K562 (cell line): ENCODE measurements at regions not wholly inside any gene's neighbourhood (a gene's known extent, or its start where the extent isn't known, plus 50 kb on each side); places are given as distances from the start of the nearest gene placed in this dataset.

Source experiments
- ATF7 ChIP-seq: fragments of 450-650 bp; IDR thresholded peaks from 2 replicates; pipeline ENCODE4 v1.7.1; 2014; ENCODE audit warnings: mild to moderate bottlenecking, moderate library complexity
- CAMTA2 ChIP-seq: fragments of 250-450 bp; sonication (Bioruptor Pico); conservative IDR thresholded peaks from 2 replicates; pipeline ENCODE4 v1.5.1; 2022
- SMAD4 ChIP-seq: fragments of 250-450 bp; sonication (Bioruptor Pico); conservative IDR thresholded peaks from 2 replicates; pipeline ENCODE4 v1.8.0; 2021; ENCODE audit warnings: inconsistent platforms, mild to moderate bottlenecking, moderate library complexity
- ZBTB8A ChIP-seq: fragments of 450-650 bp; IDR thresholded peaks from 2 replicates; pipeline ENCODE4 v1.6.1; 2018; ENCODE audit warnings: mild to moderate bottlenecking, moderate library complexity; ENCODE audit not compliant: partially characterized antibody
- TF ChIP-seq, protein P1 (sequence below): fragments of 200-600 bp; sonication (generic); IDR thresholded peaks from one replicate; pipeline ENCODE4 v1.6.1; 2012; ENCODE audit warnings: mild to moderate bottlenecking, low read depth, low read length, inconsistent platforms
- TF ChIP-seq, protein P2 (sequence below), 2 experiments: fragments of 200-800 bp in 1 of 2; sonication (Bioruptor generic) in 1 of 2; sonication (generic) in 1 of 2; formaldehyde crosslinking in 1 of 2; IDR thresholded peaks in 1 of 2; conservative IDR thresholded peaks in 1 of 2; 2 replicates each; pipeline versions ENCODE4 v1.5.0 to v1.6.1; 2016 to 2020; ENCODE audit warnings: missing compliant biosample characterization in 1 of 2, missing genetic modification characterization in 1 of 2, missing genetic modification reagents in 1 of 2
- TF ChIP-seq, protein P3 (sequence below): fragments of 150-350 bp; IDR thresholded peaks from 2 replicates; pipeline ENCODE4 v1.6.1; 2014; ENCODE audit warnings: low read depth, mild to moderate bottlenecking, low read length, borderline replicate concordance
- TF ChIP-seq, protein P4 (sequence below): sonication (generic); formaldehyde crosslinking; IDR thresholded peaks from 2 replicates; pipeline ENCODE4 v1.8.0; 2023; ENCODE audit warnings: mild to moderate bottlenecking, missing genetic modification reagents

DNA sequence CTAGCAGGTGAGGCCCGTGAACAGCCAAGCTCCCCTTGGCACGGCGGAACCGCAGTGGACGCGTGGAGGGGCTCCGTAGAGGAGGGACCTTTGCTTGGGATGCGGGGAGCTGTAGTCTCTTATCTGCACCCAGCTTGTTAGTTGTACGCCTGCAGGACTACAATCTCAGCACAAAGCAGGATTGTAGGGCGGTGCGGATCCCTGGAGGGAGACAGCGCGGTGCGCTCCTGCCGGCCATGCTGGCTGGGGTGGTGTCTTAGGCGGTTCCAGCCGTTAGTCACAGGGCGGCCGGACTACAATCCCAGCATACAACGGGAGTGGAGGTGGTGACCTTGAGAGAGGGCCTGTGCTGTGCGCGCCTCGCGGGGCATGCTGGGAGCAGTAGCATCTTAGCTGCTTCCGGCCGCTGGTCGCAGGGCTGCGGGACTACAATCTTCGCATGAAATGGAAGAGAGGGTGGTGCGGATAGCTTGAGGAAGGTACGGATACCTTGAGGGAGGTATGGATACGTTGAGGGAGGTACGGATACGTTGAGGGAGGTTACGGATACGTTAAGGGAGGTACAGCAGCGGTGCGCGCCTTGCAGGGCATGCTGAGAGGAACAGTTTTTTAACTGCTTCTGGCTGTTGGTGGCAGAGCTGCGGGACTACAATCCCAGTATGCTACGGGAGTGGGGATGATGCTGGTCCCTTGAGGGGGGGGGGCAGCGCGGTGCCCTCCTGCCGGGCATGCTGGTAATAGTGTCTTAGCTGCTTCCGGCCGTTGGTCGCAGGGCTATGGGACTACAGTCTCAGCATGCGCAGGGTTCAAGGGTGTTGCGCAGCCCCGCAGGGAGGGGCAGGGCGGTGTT, 1419.1 kb downstream of the UQCRFS1 start (continued):
- TF ChIP-seq, protein P1, sequence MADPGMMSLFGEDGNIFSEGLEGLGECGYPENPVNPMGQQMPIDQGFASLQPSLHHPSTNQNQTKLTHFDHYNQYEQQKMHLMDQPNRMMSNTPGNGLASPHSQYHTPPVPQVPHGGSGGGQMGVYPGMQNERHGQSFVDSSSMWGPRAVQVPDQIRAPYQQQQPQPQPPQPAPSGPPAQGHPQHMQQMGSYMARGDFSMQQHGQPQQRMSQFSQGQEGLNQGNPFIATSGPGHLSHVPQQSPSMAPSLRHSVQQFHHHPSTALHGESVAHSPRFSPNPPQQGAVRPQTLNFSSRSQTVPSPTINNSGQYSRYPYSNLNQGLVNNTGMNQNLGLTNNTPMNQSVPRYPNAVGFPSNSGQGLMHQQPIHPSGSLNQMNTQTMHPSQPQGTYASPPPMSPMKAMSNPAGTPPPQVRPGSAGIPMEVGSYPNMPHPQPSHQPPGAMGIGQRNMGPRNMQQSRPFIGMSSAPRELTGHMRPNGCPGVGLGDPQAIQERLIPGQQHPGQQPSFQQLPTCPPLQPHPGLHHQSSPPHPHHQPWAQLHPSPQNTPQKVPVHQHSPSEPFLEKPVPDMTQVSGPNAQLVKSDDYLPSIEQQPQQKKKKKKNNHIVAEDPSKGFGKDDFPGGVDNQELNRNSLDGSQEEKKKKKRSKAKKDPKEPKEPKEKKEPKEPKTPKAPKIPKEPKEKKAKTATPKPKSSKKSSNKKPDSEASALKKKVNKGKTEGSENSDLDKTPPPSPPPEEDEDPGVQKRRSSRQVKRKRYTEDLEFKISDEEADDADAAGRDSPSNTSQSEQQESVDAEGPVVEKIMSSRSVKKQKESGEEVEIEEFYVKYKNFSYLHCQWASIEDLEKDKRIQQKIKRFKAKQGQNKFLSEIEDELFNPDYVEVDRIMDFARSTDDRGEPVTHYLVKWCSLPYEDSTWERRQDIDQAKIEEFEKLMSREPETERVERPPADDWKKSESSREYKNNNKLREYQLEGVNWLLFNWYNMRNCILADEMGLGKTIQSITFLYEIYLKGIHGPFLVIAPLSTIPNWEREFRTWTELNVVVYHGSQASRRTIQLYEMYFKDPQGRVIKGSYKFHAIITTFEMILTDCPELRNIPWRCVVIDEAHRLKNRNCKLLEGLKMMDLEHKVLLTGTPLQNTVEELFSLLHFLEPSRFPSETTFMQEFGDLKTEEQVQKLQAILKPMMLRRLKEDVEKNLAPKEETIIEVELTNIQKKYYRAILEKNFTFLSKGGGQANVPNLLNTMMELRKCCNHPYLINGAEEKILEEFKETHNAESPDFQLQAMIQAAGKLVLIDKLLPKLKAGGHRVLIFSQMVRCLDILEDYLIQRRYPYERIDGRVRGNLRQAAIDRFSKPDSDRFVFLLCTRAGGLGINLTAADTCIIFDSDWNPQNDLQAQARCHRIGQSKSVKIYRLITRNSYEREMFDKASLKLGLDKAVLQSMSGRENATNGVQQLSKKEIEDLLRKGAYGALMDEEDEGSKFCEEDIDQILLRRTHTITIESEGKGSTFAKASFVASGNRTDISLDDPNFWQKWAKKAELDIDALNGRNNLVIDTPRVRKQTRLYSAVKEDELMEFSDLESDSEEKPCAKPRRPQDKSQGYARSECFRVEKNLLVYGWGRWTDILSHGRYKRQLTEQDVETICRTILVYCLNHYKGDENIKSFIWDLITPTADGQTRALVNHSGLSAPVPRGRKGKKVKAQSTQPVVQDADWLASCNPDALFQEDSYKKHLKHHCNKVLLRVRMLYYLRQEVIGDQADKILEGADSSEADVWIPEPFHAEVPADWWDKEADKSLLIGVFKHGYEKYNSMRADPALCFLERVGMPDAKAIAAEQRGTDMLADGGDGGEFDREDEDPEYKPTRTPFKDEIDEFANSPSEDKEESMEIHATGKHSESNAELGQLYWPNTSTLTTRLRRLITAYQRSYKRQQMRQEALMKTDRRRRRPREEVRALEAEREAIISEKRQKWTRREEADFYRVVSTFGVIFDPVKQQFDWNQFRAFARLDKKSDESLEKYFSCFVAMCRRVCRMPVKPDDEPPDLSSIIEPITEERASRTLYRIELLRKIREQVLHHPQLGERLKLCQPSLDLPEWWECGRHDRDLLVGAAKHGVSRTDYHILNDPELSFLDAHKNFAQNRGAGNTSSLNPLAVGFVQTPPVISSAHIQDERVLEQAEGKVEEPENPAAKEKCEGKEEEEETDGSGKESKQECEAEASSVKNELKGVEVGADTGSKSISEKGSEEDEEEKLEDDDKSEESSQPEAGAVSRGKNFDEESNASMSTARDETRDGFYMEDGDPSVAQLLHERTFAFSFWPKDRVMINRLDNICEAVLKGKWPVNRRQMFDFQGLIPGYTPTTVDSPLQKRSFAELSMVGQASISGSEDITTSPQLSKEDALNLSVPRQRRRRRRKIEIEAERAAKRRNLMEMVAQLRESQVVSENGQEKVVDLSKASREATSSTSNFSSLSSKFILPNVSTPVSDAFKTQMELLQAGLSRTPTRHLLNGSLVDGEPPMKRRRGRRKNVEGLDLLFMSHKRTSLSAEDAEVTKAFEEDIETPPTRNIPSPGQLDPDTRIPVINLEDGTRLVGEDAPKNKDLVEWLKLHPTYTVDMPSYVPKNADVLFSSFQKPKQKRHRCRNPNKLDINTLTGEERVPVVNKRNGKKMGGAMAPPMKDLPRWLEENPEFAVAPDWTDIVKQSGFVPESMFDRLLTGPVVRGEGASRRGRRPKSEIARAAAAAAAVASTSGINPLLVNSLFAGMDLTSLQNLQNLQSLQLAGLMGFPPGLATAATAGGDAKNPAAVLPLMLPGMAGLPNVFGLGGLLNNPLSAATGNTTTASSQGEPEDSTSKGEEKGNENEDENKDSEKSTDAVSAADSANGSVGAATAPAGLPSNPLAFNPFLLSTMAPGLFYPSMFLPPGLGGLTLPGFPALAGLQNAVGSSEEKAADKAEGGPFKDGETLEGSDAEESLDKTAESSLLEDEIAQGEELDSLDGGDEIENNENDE = no peak
- no peak for TF ChIP-seq ZBTB8A
- TF ChIP-seq ATF7 = peak; percentile 59
- TF ChIP-seq, protein P2, sequence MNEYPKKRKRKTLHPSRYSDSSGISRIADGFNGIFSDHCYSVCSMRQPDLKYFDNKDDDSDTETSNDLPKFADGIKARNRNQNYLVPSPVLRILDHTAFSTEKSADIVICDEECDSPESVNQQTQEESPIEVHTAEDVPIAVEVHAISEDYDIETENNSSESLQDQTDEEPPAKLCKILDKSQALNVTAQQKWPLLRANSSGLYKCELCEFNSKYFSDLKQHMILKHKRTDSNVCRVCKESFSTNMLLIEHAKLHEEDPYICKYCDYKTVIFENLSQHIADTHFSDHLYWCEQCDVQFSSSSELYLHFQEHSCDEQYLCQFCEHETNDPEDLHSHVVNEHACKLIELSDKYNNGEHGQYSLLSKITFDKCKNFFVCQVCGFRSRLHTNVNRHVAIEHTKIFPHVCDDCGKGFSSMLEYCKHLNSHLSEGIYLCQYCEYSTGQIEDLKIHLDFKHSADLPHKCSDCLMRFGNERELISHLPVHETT (CRISPR knock-in tag; conservative IDR thresholded peaks at IDR 0.05 in 1 of 2, IDR thresholded peaks at IDR 0.05 in 1 of 2) = peak in 1 of 2 experiments; percentile 44; a peak in 1 of 4 replicates
- TF ChIP-seq, protein P3, sequence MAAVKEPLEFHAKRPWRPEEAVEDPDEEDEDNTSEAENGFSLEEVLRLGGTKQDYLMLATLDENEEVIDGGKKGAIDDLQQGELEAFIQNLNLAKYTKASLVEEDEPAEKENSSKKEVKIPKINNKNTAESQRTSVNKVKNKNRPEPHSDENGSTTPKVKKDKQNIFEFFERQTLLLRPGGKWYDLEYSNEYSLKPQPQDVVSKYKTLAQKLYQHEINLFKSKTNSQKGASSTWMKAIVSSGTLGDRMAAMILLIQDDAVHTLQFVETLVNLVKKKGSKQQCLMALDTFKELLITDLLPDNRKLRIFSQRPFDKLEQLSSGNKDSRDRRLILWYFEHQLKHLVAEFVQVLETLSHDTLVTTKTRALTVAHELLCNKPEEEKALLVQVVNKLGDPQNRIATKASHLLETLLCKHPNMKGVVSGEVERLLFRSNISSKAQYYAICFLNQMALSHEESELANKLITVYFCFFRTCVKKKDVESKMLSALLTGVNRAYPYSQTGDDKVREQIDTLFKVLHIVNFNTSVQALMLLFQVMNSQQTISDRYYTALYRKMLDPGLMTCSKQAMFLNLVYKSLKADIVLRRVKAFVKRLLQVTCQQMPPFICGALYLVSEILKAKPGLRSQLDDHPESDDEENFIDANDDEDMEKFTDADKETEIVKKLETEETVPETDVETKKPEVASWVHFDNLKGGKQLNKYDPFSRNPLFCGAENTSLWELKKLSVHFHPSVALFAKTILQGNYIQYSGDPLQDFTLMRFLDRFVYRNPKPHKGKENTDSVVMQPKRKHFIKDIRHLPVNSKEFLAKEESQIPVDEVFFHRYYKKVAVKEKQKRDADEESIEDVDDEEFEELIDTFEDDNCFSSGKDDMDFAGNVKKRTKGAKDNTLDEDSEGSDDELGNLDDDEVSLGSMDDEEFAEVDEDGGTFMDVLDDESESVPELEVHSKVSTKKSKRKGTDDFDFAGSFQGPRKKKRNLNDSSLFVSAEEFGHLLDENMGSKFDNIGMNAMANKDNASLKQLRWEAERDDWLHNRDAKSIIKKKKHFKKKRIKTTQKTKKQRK = no peak
- TF ChIP-seq, protein P4, sequence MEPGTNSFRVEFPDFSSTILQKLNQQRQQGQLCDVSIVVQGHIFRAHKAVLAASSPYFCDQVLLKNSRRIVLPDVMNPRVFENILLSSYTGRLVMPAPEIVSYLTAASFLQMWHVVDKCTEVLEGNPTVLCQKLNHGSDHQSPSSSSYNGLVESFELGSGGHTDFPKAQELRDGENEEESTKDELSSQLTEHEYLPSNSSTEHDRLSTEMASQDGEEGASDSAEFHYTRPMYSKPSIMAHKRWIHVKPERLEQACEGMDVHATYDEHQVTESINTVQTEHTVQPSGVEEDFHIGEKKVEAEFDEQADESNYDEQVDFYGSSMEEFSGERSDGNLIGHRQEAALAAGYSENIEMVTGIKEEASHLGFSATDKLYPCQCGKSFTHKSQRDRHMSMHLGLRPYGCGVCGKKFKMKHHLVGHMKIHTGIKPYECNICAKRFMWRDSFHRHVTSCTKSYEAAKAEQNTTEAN = no peak
- TF ChIP-seq CAMTA2 (CRISPR knock-in tag) = no peak
- no peak for TF ChIP-seq SMAD4 (CRISPR knock-in tag)
